PC-3 (cell line): ENCODE measurements at regions not wholly inside any gene's neighbourhood (a gene's known extent, or its start where the extent isn't known, plus 50 kb on each side); places are given as distances from the start of the nearest gene placed in this dataset.

Source experiments
- ATAC-seq: fragments of 200-7000 bp; cut with Tn5 transposase; 2 replicates; pipeline ENCODE4 v1.9.1; 2020; ENCODE audit warnings: mild to moderate bottlenecking, moderate library complexity
- BruUV-seq: library from RNA; stranded (reverse); fragments of 400-500 nt; replicated peaks from 2 replicates; lab custom pipeline; 2021; lab: Mats Ljungman, UMichigan
- CTCF ChIA-PET: fragments of 300-600 bp; sonication (Branson Sonifier 250); formaldehyde crosslinking; loops from one replicate; lab custom pipeline; 2022; ENCODE audit warnings: antibody characterized with exemption; lab: Charles Lee
- POLR2A ChIA-PET: fragments of 300-600 bp; sonication (Branson Sonifier 250); formaldehyde crosslinking; loops from one replicate; lab custom pipeline; 2022; ENCODE audit warnings: antibody characterized with exemption; ENCODE audit not compliant: unreplicated experiment; lab: Charles Lee
- DNase-seq: peaks from one replicate; pipeline ENCODE4 v3.0.0-alpha.2; 2015
- H2AFZ ChIP-seq: fragments of 300-600 bp; sonication (generic); 2 replicates; pipeline ENCODE4 v1.6.0; 2016; ENCODE audit warnings: antibody characterized with exemption, low read length
- H3F3A ChIP-seq: fragments of 300-600 bp; sonication (generic); one replicate; pipeline ENCODE4 v1.6.0; 2017; ENCODE audit warnings: antibody characterized with exemption, low read length, control low read depth, mild to moderate bottlenecking; ENCODE audit not compliant: unreplicated experiment
- H3K27ac ChIP-seq: fragments of 300-600 bp; sonication (generic); 2 replicates; pipeline ENCODE4 v1.5.1; 2016; ENCODE audit warnings: mild to moderate bottlenecking, low read length
- H3K27me3 ChIP-seq: fragments of 300-600 bp; sonication (generic); 2 replicates; pipeline ENCODE4 v1.6.1; 2016; ENCODE audit warnings: low read length, mixed read lengths
- H3K36me3 ChIP-seq: fragments of 300-600 bp; sonication (generic); 2 replicates; pipeline ENCODE4 v1.6.1; 2016; ENCODE audit warnings: low read depth, mixed run types, low read length, mixed read lengths
- H3K4me1 ChIP-seq: fragments of 300-600 bp; sonication (generic); 2 replicates; pipeline ENCODE4 v1.5.1; 2016; ENCODE audit warnings: low read length; ENCODE audit not compliant: insufficient read depth
- H3K4me2 ChIP-seq: fragments of 300-600 bp; sonication (generic); 2 replicates; pipeline ENCODE4 v1.6.0; 2016; ENCODE audit warnings: low read length
- H3K4me3 ChIP-seq: fragments of 300-600 bp; sonication (generic); 2 replicates; pipeline ENCODE4 v1.5.1; 2016; ENCODE audit warnings: mild to moderate bottlenecking, low read length, mixed read lengths
- H3K79me2 ChIP-seq: fragments of 300-600 bp; sonication (generic); 2 replicates; pipeline ENCODE4 v1.6.1; 2017; ENCODE audit warnings: low read length, mixed read lengths
- H3K9ac ChIP-seq: fragments of 300-600 bp; sonication (generic); 2 replicates; pipeline ENCODE4 v1.6.0; 2016; ENCODE audit warnings: mild to moderate bottlenecking, low read length
- H3K9me2 ChIP-seq: fragments of 300-600 bp; sonication (generic); replicated peaks from 2 replicates; pipeline ENCODE4 v1.6.1; 2016; ENCODE audit warnings: mixed run types, low read length, mixed read lengths
- H3K9me3 ChIP-seq: fragments of 300-600 bp; sonication (generic); 2 replicates; pipeline ENCODE4 v1.6.1; 2016; ENCODE audit warnings: low read length, mixed read lengths
- H4K20me1 ChIP-seq: fragments of 300-600 bp; sonication (generic); 2 replicates; pipeline ENCODE4 v1.6.1; 2016; ENCODE audit warnings: low read length, mixed read lengths
- EZH2 ChIP-seq: fragments of 300-600 bp; sonication (generic); IDR thresholded peaks from one replicate; pipeline ENCODE4 v1.6.1; 2017; ENCODE audit warnings: antibody characterized with exemption, mild to moderate bottlenecking, low read length; ENCODE audit not compliant: unreplicated experiment
- EZH2phosphoT487 ChIP-seq: fragments of 300-600 bp; sonication (generic); IDR thresholded peaks from 2 replicates; pipeline ENCODE4 v1.6.1; 2018; ENCODE audit warnings: mild to moderate bottlenecking, antibody characterized with exemption, low read length, borderline replicate concordance
- intact Hi-C: fragments of 100-400 bp; cut with micrococcal nuclease; formaldehyde crosslinking; loops from 2 replicates; pipeline ENCODE4 v1.9.0; 2023
- TF ChIP-seq, protein P1 (sequence below): fragments of 300-600 bp; sonication (generic); conservative IDR thresholded peaks from 2 replicates; pipeline ENCODE4 v1.5.1; 2017; ENCODE audit warnings: antibody characterized with exemption, low read depth, mild to moderate bottlenecking, low read length

DNA sequence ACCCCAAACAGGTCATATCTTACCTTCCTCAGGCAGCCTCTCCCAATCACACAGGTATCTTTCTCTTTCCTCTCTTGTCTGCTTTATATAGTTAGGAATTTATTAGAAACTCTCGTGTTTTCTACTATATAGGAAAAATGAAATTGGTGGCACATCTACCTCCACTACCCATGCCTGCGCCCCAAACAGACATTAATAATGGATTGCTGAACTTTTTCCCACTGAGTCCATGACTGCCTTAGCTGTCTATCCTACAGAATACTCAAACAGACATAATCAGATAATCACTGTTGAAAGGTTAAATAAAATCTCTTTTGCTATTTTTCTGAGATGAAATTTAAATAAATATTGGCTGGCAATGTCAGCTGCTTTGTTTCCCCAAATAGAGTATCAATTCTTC, 55.8 kb upstream of the SLC6A11 start:
- Histone ChIP-seq H3K9ac (no peak overlapping the region), H3F3A (no peaks in the 10 kb centered on the region), H3K27ac (no peak overlapping the region), H3K4me2 (no peak overlapping the region), H2AFZ (no peak overlapping the region), H4K20me1 (no peaks in the 10 kb centered on the region), H3K4me3 (no peak overlapping the region), H3K79me2 (no peaks in the 10 kb centered on the region), H3K4me1 (peaks cover 28% of the 10 kb centered on the region), H3K27me3 (no peaks in the 10 kb centered on the region), H3K9me3 (no peaks in the 10 kb centered on the region), H3K36me3 (no peaks in the 10 kb centered on the region), H3K9me2 (no peaks in the 10 kb centered on the region)
- BruUV-seq = no TSS peak
- ATAC-seq (no peak), DNase-seq (no peak)
- intact Hi-C loops = no loop called here
- ChIA-PET POLR2A (no interaction called here), CTCF (no interaction called here)
- no peak for TF ChIP-seq EZH2phosphoT487
- TF ChIP-seq, protein P1, sequence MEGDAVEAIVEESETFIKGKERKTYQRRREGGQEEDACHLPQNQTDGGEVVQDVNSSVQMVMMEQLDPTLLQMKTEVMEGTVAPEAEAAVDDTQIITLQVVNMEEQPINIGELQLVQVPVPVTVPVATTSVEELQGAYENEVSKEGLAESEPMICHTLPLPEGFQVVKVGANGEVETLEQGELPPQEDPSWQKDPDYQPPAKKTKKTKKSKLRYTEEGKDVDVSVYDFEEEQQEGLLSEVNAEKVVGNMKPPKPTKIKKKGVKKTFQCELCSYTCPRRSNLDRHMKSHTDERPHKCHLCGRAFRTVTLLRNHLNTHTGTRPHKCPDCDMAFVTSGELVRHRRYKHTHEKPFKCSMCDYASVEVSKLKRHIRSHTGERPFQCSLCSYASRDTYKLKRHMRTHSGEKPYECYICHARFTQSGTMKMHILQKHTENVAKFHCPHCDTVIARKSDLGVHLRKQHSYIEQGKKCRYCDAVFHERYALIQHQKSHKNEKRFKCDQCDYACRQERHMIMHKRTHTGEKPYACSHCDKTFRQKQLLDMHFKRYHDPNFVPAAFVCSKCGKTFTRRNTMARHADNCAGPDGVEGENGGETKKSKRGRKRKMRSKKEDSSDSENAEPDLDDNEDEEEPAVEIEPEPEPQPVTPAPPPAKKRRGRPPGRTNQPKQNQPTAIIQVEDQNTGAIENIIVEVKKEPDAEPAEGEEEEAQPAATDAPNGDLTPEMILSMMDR = no peak
- TF ChIP-seq EZH2 = no peak

DNA sequence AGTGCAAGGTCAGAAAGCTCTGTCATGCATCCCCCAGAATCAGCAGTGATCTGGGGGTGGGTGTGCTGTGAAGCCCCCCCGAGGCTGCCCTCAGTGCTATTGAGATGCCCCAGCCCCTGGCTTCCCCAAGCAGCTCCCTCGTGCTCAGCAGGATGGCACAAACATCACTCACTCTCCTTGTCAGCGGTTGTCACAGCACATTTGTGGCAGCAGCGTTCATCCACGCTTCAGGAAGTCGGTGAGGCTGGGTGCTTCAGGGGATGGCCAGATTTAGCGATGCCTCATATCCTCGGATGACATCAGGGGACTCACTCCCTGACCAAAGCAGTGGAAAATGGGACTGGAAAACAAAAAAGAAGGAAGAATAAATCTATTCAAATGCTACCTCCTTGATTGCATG, 54.4 kb upstream of the SLC6A11 start:
- intact Hi-C loops = no loop called here
- no TSS peak for BruUV-seq
- no peak overlapping the region for H3K9ac ChIP-seq
- no peaks in the 10 kb centered on the region for H3K36me3 ChIP-seq
- ATAC-seq (no peak), DNase-seq (peak; percentile 35)
- H3F3A ChIP-seq = no peaks in the 10 kb centered on the region
- no peaks in the 10 kb centered on the region for H3K9me3 ChIP-seq
- H3K4me3 ChIP-seq = no peak overlapping the region
- H2AFZ ChIP-seq = no peak overlapping the region
- no peak for TF ChIP-seq EZH2phosphoT487
- TF ChIP-seq, protein P1 = no peak
- TF ChIP-seq EZH2 = no peak
- no peaks in the 10 kb centered on the region for H3K9me2 ChIP-seq
- no peak overlapping the region for H3K4me2 ChIP-seq
- H3K27me3 ChIP-seq = no peaks in the 10 kb centered on the region
- peaks cover 26% of the 10 kb centered on the region for H3K4me1 ChIP-seq
- POLR2A ChIA-PET = no interaction called here
- no peak overlapping the region for H3K27ac ChIP-seq
- CTCF ChIA-PET = interaction anchor here (0.8 kb wide), 1 partner anchor 11 kb away, joined by 3 read pairs; no protein-coding TSS in a partner anchor
- H4K20me1 ChIP-seq = no peaks in the 10 kb centered on the region
- H3K79me2 ChIP-seq = no peaks in the 10 kb centered on the region

DNA sequence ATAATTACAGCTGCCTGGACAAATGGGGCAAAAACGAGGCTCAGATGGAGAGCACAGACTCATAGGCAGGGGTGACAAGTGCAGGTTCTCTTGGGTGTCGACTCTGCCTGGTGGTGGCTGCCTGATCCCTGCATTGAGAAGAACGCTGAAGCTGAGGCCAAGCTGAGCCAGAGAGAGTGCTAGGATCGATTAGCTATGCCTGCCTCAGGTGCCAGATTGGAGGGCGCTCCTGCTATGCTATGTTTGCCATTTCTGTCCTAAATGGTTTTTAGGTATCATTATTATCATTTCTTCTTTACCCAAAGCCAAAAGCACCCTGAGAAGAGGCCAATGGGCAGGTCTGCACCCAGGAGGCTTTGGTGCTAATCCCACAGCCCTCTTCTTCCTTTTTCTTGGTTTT, 53.9 kb upstream of the SLC6A11 start:
- Histone ChIP-seq H3K4me2 (no peak overlapping the region), H3F3A (no peaks in the 10 kb centered on the region), H2AFZ (no peak overlapping the region), H3K79me2 (no peaks in the 10 kb centered on the region), H3K9ac (no peak overlapping the region), H3K4me3 (no peak overlapping the region), H4K20me1 (no peaks in the 10 kb centered on the region), H3K27me3 (no peaks in the 10 kb centered on the region), H3K9me3 (no peaks in the 10 kb centered on the region), H3K27ac (no peak overlapping the region), H3K4me1 (peaks cover 20% of the 10 kb centered on the region), H3K9me2 (no peaks in the 10 kb centered on the region), H3K36me3 (no peaks in the 10 kb centered on the region)
- DNase-seq (no peak), ATAC-seq (no peak)
- CTCF ChIA-PET = interaction anchor here (0.6 to 0.8 kb wide), 2 partner anchors 11 to 184 kb away, joined by 3 to 4 read pairs; no protein-coding TSS in a partner anchor
- POLR2A ChIA-PET = interaction anchor here (0.6 kb wide), 1 partner anchor 20 kb away, joined by 4 read pairs; no protein-coding TSS in a partner anchor
- no TSS peak for BruUV-seq
- intact Hi-C loops = no loop called here
- no peak for TF ChIP-seq EZH2
- TF ChIP-seq, protein P1 = no peak
- no peak for TF ChIP-seq EZH2phosphoT487
